ENCODE measurements at regions not wholly inside any gene's neighbourhood (a gene's known extent, or its start where the extent isn't known, plus 50 kb on each side); places are given as distances from the start of the nearest gene placed in this dataset.

GRCh38 chr3:109924196-109924595 lies 586.9 kb upstream of the DPPA4 start:
- no peak for TF ChIP-seq EZH2phosphoT487 (IDR thresholded peaks at IDR 0.05; ENCODE audit: borderline replicate concordance, low read length)
- TF ChIP-seq CTCF (conservative IDR thresholded peaks at IDR 0.05; ENCODE audit: low read depth, low read length): no peak

Data from PC-3 (cell line).